K562 (cell line): ENCODE measurements at regions not wholly inside any gene's neighbourhood (a gene's known extent, or its start where the extent isn't known, plus 50 kb on each side); places are given as distances from the start of the nearest gene placed in this dataset.

ENCODE experiments used
- BDP1 ChIP-seq: IDR thresholded peaks from 3 replicates; pipeline ENCODE4 v1.6.1; 2011; ENCODE audit not compliant: insufficient read length, insufficient read depth
- DIDO1 ChIP-seq: fragments of 450-650 bp; IDR thresholded peaks from 2 replicates; pipeline ENCODE4 v1.6.1; 2016; ENCODE audit warnings: low read depth, missing biosample characterization, missing genetic modification characterization
- PTTG1 ChIP-seq: fragments of 450-650 bp; IDR thresholded peaks from 2 replicates; pipeline ENCODE4 v1.6.1; 2016; ENCODE audit warnings: low read depth, mild to moderate bottlenecking, missing genetic modification characterization, missing compliant biosample characterization
- SIRT6 ChIP-seq: IDR thresholded peaks from one replicate; pipeline ENCODE4 v1.6.1; 2012; ENCODE audit warnings: low read depth, mild to moderate bottlenecking, control low read depth, inconsistent platforms, low read length, moderate library complexity
- SMAD2 ChIP-seq: fragments of 150-350 bp; IDR thresholded peaks from 2 replicates; pipeline ENCODE4 v1.6.1; 2014; ENCODE audit warnings: low read depth, mild to moderate bottlenecking, low read length
- SMAD3 ChIP-seq: fragments of 450-650 bp; formaldehyde crosslinking; conservative IDR thresholded peaks from 2 replicates; pipeline ENCODE4 v1.4.0; 2020; ENCODE audit warnings: mild to moderate bottlenecking
- ZBTB8A ChIP-seq: fragments of 450-650 bp; IDR thresholded peaks from 2 replicates; pipeline ENCODE4 v1.6.1; 2018; ENCODE audit warnings: mild to moderate bottlenecking, moderate library complexity; ENCODE audit not compliant: partially characterized antibody
- ZNF134 ChIP-seq: fragments of 250-450 bp; sonication (Bioruptor Pico); conservative IDR thresholded peaks from 2 replicates; pipeline ENCODE4 v1.4.0; 2020
- TF ChIP-seq, protein P1 (sequence below): fragments of 250-450 bp; sonication (Bioruptor Pico); IDR thresholded peaks from 2 replicates; pipeline ENCODE4 v1.5.0; 2022; ENCODE audit warnings: mild to moderate bottlenecking
- TF ChIP-seq, protein P2 (sequence below): fragments of 450-650 bp; IDR thresholded peaks from 2 replicates; pipeline ENCODE4 v1.6.1; 2016; ENCODE audit warnings: mild to moderate bottlenecking, moderate library complexity
- TF ChIP-seq, protein P3 (sequence below): fragments of 450-650 bp; IDR thresholded peaks from one replicate; pipeline ENCODE4 v1.6.1; 2018; ENCODE audit warnings: mild to moderate bottlenecking, moderate library complexity; ENCODE audit not compliant: partially characterized antibody
- TF ChIP-seq, protein P4 (sequence below), 2 experiments: fragments of 450-650 bp; IDR thresholded peaks; 2 replicates each; pipeline ENCODE4 v1.6.1; 2016

DNA sequence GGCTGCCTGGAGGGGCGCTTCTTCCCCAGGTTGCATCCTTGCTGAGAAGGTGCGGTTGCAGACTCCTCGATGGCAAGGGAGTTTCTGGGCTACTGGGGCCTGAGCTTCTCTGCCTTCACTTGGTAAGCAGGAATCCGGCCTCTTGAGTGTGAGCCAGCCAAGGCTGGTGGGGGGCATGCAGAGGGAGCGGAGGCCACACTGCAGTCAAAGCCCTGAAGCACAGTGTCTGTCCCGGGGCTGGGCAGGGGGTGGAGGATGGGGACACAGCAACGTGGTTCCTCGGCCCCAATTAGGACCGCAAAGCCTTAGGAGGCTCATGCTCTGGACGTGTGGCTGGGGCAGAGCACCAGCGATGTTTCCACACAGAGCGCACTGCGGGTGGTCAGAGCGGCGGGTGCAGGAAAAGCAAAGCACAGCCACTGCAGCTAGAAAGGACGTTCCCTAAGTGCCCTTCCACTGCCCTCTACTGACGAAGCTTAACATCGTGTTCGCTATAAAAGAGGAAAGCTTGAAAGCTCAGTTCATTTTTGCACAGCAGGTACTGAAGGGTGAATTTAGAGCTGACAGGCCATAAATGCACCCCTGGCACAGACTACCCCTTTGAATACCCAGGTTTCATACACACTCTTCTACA lies 60.7 kb upstream of the COG2 start (continued):
- TF ChIP-seq, protein P1, sequence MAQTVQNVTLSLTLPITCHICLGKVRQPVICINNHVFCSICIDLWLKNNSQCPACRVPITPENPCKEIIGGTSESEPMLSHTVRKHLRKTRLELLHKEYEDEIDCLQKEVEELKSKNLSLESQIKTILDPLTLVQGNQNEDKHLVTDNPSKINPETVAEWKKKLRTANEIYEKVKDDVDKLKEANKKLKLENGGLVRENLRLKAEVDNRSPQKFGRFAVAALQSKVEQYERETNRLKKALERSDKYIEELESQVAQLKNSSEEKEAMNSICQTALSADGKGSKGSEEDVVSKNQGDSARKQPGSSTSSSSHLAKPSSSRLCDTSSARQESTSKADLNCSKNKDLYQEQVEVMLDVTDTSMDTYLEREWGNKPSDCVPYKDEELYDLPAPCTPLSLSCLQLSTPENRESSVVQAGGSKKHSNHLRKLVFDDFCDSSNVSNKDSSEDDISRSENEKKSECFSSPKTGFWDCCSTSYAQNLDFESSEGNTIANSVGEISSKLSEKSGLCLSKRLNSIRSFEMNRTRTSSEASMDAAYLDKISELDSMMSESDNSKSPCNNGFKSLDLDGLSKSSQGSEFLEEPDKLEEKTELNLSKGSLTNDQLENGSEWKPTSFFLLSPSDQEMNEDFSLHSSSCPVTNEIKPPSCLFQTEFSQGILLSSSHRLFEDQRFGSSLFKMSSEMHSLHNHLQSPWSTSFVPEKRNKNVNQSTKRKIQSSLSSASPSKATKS (CRISPR knock-in tag) = no peak
- TF ChIP-seq PTTG1 (tag) (no peak), DIDO1 (tag) (no peak), SMAD2 (no peak), ZBTB8A (no peak), SMAD3 (no peak), BDP1 (no peak), ZNF134 (CRISPR knock-in tag) (no peak), SIRT6 (no peak)
- TF ChIP-seq, protein P2, sequence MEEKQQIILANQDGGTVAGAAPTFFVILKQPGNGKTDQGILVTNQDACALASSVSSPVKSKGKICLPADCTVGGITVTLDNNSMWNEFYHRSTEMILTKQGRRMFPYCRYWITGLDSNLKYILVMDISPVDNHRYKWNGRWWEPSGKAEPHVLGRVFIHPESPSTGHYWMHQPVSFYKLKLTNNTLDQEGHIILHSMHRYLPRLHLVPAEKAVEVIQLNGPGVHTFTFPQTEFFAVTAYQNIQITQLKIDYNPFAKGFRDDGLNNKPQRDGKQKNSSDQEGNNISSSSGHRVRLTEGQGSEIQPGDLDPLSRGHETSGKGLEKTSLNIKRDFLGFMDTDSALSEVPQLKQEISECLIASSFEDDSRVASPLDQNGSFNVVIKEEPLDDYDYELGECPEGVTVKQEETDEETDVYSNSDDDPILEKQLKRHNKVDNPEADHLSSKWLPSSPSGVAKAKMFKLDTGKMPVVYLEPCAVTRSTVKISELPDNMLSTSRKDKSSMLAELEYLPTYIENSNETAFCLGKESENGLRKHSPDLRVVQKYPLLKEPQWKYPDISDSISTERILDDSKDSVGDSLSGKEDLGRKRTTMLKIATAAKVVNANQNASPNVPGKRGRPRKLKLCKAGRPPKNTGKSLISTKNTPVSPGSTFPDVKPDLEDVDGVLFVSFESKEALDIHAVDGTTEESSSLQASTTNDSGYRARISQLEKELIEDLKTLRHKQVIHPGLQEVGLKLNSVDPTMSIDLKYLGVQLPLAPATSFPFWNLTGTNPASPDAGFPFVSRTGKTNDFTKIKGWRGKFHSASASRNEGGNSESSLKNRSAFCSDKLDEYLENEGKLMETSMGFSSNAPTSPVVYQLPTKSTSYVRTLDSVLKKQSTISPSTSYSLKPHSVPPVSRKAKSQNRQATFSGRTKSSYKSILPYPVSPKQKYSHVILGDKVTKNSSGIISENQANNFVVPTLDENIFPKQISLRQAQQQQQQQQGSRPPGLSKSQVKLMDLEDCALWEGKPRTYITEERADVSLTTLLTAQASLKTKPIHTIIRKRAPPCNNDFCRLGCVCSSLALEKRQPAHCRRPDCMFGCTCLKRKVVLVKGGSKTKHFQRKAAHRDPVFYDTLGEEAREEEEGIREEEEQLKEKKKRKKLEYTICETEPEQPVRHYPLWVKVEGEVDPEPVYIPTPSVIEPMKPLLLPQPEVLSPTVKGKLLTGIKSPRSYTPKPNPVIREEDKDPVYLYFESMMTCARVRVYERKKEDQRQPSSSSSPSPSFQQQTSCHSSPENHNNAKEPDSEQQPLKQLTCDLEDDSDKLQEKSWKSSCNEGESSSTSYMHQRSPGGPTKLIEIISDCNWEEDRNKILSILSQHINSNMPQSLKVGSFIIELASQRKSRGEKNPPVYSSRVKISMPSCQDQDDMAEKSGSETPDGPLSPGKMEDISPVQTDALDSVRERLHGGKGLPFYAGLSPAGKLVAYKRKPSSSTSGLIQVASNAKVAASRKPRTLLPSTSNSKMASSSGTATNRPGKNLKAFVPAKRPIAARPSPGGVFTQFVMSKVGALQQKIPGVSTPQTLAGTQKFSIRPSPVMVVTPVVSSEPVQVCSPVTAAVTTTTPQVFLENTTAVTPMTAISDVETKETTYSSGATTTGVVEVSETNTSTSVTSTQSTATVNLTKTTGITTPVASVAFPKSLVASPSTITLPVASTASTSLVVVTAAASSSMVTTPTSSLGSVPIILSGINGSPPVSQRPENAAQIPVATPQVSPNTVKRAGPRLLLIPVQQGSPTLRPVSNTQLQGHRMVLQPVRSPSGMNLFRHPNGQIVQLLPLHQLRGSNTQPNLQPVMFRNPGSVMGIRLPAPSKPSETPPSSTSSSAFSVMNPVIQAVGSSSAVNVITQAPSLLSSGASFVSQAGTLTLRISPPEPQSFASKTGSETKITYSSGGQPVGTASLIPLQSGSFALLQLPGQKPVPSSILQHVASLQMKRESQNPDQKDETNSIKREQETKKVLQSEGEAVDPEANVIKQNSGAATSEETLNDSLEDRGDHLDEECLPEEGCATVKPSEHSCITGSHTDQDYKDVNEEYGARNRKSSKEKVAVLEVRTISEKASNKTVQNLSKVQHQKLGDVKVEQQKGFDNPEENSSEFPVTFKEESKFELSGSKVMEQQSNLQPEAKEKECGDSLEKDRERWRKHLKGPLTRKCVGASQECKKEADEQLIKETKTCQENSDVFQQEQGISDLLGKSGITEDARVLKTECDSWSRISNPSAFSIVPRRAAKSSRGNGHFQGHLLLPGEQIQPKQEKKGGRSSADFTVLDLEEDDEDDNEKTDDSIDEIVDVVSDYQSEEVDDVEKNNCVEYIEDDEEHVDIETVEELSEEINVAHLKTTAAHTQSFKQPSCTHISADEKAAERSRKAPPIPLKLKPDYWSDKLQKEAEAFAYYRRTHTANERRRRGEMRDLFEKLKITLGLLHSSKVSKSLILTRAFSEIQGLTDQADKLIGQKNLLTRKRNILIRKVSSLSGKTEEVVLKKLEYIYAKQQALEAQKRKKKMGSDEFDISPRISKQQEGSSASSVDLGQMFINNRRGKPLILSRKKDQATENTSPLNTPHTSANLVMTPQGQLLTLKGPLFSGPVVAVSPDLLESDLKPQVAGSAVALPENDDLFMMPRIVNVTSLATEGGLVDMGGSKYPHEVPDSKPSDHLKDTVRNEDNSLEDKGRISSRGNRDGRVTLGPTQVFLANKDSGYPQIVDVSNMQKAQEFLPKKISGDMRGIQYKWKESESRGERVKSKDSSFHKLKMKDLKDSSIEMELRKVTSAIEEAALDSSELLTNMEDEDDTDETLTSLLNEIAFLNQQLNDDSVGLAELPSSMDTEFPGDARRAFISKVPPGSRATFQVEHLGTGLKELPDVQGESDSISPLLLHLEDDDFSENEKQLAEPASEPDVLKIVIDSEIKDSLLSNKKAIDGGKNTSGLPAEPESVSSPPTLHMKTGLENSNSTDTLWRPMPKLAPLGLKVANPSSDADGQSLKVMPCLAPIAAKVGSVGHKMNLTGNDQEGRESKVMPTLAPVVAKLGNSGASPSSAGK = no peak
- TF ChIP-seq, protein P3, sequence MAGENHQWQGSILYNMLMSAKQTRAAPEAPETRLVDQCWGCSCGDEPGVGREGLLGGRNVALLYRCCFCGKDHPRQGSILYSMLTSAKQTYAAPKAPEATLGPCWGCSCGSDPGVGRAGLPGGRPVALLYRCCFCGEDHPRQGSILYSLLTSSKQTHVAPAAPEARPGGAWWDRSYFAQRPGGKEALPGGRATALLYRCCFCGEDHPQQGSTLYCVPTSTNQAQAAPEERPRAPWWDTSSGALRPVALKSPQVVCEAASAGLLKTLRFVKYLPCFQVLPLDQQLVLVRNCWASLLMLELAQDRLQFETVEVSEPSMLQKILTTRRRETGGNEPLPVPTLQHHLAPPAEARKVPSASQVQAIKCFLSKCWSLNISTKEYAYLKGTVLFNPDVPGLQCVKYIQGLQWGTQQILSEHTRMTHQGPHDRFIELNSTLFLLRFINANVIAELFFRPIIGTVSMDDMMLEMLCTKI = no peak
- TF ChIP-seq, protein P4, sequence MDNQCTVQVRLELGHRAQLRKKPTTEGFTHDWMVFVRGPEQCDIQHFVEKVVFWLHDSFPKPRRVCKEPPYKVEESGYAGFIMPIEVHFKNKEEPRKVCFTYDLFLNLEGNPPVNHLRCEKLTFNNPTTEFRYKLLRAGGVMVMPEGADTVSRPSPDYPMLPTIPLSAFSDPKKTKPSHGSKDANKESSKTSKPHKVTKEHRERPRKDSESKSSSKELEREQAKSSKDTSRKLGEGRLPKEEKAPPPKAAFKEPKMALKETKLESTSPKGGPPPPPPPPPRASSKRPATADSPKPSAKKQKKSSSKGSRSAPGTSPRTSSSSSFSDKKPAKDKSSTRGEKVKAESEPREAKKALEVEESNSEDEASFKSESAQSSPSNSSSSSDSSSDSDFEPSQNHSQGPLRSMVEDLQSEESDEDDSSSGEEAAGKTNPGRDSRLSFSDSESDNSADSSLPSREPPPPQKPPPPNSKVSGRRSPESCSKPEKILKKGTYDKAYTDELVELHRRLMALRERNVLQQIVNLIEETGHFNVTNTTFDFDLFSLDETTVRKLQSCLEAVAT (IDR thresholded peaks at IDR 0.05) = no peak
